ENCODE measurements at regions not wholly inside any gene's neighbourhood (a gene's known extent, or its start where the extent isn't known, plus 50 kb on each side); places are given as distances from the start of the nearest gene placed in this dataset.

GRCh38 chr10:61356354-61356753 is 96.8 kb downstream of the TMEM26 start:
- DNase-seq = no peak
- in situ Hi-C loops (cut with MboI; ENCODE audit: low pct_unique_long_range_greater_than_20kb, low sequenced_read_pairs) = no loop called here

GRCh38 chr10:61355211-61355610 is 98.0 kb downstream of the TMEM26 start:
- no peak for DNase-seq
- in situ Hi-C loops (cut with MboI; ENCODE audit: low pct_unique_long_range_greater_than_20kb, low sequenced_read_pairs) = no loop called here

- in situ Hi-C loops (cut with MboI; ENCODE audit: low pct_unique_long_range_greater_than_20kb, low sequenced_read_pairs) = no loop called here
- DNase-seq = no peak
These were observed 98.7 kb downstream of the TMEM26 start for GRCh38 chr10:61354401-61354975.

- in situ Hi-C loops (cut with MboI; ENCODE audit: low pct_unique_long_range_greater_than_20kb, low sequenced_read_pairs) = no loop called here
- DNase-seq = no peak
These were observed 102.4 kb downstream of the TMEM26 start for GRCh38 chr10:61350794-61351193.

GRCh38 chr10:61350068-61350467 is 103.1 kb downstream of the TMEM26 start:
- in situ Hi-C loops (cut with MboI; ENCODE audit: low pct_unique_long_range_greater_than_20kb, low sequenced_read_pairs) = no loop called here
- no peak for DNase-seq

- no peak for DNase-seq
These were observed 106.3 kb downstream of the TMEM26 start for GRCh38 chr10:61346796-61347413.

GRCh38 chr10:61343796-61344195 is 109.4 kb downstream of the TMEM26 start:
- in situ Hi-C loops (cut with MboI; ENCODE audit: low pct_unique_long_range_greater_than_20kb, low sequenced_read_pairs) = no loop called here
- DNase-seq = no peak

More at GRCh38 chr10:61346796-61347413, 106.3 kb downstream of the TMEM26 start:
- in situ Hi-C loops (cut with MboI; ENCODE audit: low pct_unique_long_range_greater_than_20kb, low sequenced_read_pairs) = no loop called here

GRCh38 chr10:61342858-61343572 is 110.2 kb downstream of the TMEM26 start:
- in situ Hi-C loops (cut with MboI; ENCODE audit: low pct_unique_long_range_greater_than_20kb, low sequenced_read_pairs) = no loop called here
- DNase-seq = peak; percentile 7

- in situ Hi-C loops (cut with MboI; ENCODE audit: low pct_unique_long_range_greater_than_20kb, low sequenced_read_pairs) = no loop called here
These were observed 112.2 kb downstream of the TMEM26 start for GRCh38 chr10:61341008-61341407.

GRCh38 chr10:61338146-61338545 is 115.0 kb downstream of the TMEM26 start:
- DNase-seq = no peak
- in situ Hi-C loops (cut with MboI; ENCODE audit: low pct_unique_long_range_greater_than_20kb, low sequenced_read_pairs) = no loop called here

More at GRCh38 chr10:61341008-61341407, 112.2 kb downstream of the TMEM26 start:
- DNase-seq = no peak

- DNase-seq = no peak
- in situ Hi-C loops (cut with MboI; ENCODE audit: low pct_unique_long_range_greater_than_20kb, low sequenced_read_pairs) = no loop called here
These were observed 115.4 kb downstream of the TMEM26 start for GRCh38 chr10:61337741-61338140.

- DNase-seq = no peak
- in situ Hi-C loops (cut with MboI; ENCODE audit: low pct_unique_long_range_greater_than_20kb, low sequenced_read_pairs) = no loop called here
These were observed 116.3 kb downstream of the TMEM26 start for GRCh38 chr10:61336831-61337230.

GRCh38 chr10:61335359-61335758 is 117.8 kb downstream of the TMEM26 start:
- in situ Hi-C loops (cut with MboI; ENCODE audit: low pct_unique_long_range_greater_than_20kb, low sequenced_read_pairs) = no loop called here
- no peak for DNase-seq

GRCh38 chr10:61332581-61332980 is 120.6 kb downstream of the TMEM26 start:
- no peak for DNase-seq
- in situ Hi-C loops (cut with MboI; ENCODE audit: low pct_unique_long_range_greater_than_20kb, low sequenced_read_pairs) = no loop called here

GRCh38 chr10:61330669-61331068 is 122.5 kb downstream of the TMEM26 start:
- in situ Hi-C loops (cut with MboI; ENCODE audit: low pct_unique_long_range_greater_than_20kb, low sequenced_read_pairs) = no loop called here

GRCh38 chr10:61329854-61330253 is 123.3 kb downstream of the TMEM26 start:
- DNase-seq = no peak
- in situ Hi-C loops (cut with MboI; ENCODE audit: low pct_unique_long_range_greater_than_20kb, low sequenced_read_pairs) = no loop called here

More at GRCh38 chr10:61330669-61331068, 122.5 kb downstream of the TMEM26 start:
- DNase-seq = no peak

- in situ Hi-C loops (cut with MboI; ENCODE audit: low pct_unique_long_range_greater_than_20kb, low sequenced_read_pairs) = no loop called here
- no peak for DNase-seq
These were observed 127.8 kb downstream of the TMEM26 start for GRCh38 chr10:61325223-61325960.

GRCh38 chr10:61323726-61324125 is 129.5 kb downstream of the TMEM26 start:
- in situ Hi-C loops (cut with MboI; ENCODE audit: low pct_unique_long_range_greater_than_20kb, low sequenced_read_pairs) = no loop called here

GRCh38 chr10:61321041-61321857 is 131.9 kb downstream of the TMEM26 start:
- no peak for DNase-seq
- in situ Hi-C loops (cut with MboI; ENCODE audit: low pct_unique_long_range_greater_than_20kb, low sequenced_read_pairs) = no loop called here

More at GRCh38 chr10:61323726-61324125, 129.5 kb downstream of the TMEM26 start:
- no peak for DNase-seq

Measured in KBM-7 (cell line).